Cerebellar cortex (tissue), 1 donor: ENCODE measurements at regions not wholly inside any gene's neighbourhood (a gene's known extent, or its start where the extent isn't known, plus 50 kb on each side); places are given as distances from the start of the nearest gene placed in this dataset.
A peak's percentile ranks its signal among the peaks of the same experiment; 100 is the strongest.

Experiments
- DNase-seq: peaks from one replicate; pipeline ENCODE4 v3.0.0-alpha.2; 2015; ENCODE audit warnings: low spot score

DNA sequence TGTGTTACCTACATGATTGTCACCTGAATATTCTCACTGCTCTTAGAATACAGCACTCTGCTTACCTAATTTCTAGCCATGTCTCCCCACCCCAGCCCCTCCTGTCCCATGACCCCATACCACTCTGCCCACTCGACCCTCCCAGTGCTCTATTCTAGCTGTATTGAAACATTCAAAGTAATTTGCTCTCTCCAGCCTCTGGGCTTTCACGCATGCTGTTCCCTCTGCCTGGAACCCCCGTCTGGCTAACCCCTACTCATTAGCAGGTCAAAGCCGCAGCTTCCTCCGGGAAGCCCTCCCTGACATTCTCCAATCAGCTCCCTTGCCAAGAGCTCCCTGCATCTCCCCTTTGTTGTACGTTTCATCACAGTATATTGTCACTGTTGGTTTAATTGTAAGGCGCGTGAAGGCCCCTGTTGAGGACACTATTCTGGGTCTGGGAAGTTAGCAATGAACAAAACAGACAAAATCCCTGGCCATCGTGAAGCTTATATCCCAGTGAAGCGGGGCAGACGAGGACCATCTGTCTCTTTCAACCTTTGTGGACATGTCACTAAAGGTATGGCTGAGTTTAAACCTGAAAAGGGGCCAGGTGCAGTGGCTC is 72.3 kb upstream of the LHX1 start:
- no peak for DNase-seq

DNA sequence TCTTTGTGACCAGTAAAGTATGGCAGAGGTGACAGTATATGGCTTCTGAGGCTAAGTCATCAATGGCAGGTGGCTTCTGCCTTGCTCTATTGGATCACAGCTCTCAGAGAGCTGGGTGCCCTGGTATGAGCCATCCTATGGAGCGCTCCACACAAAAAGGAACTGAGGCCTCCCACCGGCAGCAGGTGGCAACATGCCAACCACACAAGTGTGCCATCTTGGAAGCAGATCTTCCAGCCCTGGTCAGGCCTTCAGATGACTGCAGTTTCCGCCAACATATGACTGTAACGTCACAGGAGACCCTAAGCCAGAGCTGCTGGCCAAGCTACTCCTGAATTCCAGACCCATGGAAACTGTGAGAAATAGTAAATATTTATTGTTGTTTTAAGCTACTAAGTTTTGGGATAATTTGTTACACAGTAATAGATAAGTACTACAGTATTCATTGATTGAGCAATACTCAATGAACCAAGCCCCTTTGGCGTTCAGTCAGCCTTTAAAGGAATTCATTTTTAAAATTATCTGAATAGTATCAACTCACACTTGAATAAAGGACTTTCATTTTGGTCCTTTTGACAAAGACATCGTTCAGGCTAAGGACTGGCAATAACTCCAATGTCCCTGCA is 69.4 kb upstream of the LHX1 start:
- no peak for DNase-seq

DNA sequence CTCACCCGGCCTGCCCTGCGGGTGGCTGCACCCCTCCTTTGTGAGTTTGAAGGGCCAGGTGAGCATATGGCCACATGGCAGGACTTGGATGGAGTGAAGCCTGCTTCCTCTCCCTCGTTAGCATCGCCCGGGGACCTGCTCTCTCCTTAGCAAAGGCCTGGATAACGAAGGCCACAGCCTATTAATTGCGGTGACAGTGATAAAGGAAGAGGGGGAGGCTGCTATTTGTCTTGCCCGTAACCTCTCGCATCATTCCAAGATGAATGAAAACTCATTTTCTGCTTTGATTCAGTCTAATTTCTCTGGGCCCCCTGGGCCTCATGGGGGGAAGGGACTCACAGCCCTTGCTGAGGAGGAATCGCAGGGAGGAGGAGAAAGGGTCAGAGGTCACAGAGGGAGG is 68.5 kb upstream of the LHX1 start:
- DNase-seq = no peak

DNA sequence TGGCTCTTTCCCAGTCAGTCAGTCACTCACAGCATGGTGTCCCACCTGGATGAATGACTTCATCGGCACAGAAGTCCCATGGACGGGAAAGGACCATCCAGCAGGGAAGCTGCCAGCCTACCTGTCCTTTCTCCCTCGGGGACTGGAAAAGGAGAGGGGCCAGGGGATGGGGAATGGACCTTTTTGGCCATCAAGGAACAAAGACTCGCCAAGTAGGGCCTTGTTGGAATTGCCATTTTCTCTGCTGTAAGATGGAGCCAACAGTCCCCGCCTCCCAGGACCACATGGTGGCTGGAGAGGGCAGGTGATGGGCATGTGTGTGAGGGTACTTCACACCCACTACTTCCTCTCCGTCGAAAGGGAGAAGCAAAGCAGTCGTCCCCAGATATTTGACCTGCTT is 67.8 kb upstream of the LHX1 start:
- peak; percentile 18 for DNase-seq

DNA sequence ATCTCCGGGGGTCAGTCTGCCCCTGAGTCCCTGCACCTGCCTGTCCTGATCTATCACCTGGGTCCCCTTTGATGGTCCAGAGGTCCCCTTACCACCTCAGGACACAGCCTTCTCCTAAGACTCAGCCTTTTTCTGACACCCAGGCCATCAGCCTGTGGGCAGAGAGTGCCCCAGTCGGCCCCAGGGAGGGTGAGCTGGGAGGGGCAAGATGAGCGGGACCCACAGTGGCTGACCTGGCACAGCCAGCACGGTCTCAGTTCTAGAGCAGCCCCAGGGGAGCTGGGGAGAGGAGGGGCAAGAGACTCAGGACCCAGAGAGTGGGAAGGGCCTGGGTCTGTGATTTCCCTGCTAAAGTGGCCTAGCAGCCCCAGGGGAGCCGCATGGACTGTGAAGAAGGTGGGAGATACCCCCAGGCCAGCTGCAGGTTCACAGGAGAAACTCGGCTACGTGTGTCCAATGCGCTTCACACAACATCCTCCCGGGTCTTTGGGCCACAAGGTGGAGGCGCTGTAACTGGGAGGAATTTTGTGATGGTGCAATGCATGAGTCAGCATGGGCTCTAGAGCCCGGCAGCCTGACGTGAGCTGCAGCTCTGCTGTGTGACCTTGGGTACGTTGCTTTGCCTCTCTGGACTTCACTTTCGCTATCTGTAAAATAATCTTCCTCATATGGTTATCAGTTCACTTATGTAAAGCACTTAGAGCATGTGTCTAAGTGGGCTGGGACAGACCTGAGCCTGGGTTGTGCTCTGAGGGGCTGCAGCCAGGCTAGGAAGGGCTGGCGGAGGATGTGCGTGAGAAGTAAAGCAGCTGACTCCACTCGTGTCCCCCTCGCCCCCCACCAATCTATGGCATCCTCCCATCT is 67.2 kb upstream of the LHX1 start:
- no peak for DNase-seq

DNA sequence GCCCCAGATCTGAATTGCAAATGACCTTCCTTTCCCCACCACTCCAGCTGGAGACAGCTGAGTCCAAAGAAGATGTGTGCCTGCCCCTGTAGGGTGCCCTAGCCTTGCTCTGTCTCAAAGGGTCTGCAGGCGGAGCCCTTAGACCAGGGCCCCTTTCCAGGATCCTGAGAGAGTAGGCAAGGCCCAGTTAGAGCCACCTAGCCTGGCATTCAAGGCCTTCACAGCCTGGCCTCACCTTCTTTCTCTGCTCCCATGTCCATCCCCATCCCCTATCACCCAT is 66.6 kb upstream of the LHX1 start:
- no peak for DNase-seq

DNA sequence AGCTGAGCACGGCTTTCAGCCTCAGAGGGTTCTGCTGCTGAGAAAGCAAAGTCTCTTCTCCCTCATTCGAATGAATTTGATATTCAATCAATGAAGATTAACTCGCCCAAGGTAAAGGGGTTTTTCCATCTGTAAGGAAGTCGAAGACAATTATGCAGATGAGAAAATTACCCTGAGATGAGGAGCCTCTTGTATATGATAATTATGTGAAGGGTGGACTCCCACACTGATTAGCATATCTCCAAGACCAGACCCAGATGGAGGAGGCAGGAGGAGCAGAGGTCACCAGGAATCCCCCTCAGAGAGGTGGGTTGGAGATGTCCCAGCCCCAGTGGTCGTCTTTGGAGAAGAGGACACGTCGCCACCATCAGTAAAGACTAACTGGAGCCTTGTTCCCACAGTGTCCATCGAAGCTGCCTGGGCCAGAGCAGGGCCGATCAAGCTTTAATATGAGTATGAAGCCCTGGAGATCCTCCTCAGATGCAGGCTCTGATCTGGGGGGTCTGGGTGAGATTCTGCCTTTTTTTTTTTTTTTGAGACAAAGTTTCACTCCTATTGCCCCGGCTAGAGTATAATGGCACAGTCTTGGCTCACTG is 61.5 kb upstream of the LHX1 start:
- DNase-seq = no peak

DNA sequence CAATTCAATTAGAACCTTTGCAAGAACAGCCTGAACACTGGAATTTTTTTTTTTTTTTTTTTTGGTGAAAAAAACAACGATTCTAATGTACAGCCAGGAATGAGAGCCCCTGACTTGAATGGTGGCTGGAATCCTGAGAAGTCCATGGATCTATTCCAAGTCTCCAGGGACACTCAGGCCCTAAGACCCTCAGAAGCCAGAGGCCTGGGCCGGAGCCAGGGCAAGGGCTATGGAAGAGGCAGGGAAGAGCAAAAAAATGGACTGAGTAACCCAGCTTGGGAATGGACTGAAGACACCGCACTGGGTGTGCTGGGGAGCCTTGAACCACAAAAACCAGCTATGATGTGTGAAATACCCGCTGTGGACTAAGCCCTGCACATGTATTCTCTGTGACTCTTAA is 60.3 kb upstream of the LHX1 start:
- DNase-seq = no peak

DNA sequence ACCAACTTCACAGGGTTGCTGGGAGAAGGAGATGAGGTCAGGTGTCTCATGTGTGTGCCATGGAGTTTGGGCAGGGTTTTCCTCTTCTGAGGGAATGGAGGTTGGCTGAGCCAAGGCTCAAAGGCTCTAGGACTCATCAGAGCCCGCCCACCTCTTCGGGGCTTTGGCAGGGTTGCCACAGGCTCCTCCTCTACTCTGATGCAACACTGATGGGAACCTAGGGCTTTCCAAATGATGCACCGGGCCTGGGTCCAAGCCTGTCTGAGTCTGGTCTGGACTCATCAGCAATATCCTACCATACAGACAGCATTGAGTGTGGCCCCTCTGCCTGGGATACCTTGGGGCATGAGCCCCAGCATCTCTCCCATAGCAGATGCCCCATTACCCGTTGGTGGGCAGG is 59.5 kb upstream of the LHX1 start:
- DNase-seq = no peak

DNA sequence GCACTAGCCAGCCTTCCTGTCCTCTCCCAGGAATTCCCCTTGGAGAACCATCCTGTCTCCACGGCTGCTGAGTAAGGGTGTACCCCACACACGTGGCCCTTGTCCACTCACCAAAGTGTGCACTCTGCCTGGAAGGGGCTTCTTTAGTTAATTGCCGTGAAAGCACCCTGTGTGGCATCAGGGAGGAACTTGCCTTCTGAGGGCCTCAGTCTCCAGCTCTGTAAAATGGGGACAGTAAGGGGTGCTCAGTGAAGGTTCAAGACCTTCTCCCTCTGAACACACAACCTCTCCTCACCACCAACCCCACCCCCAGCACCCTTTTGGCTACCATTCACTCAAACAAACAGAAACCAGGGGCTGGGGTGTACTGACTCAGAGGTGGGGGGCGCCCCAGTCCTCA is 59.1 kb upstream of the LHX1 start:
- DNase-seq = no peak

DNA sequence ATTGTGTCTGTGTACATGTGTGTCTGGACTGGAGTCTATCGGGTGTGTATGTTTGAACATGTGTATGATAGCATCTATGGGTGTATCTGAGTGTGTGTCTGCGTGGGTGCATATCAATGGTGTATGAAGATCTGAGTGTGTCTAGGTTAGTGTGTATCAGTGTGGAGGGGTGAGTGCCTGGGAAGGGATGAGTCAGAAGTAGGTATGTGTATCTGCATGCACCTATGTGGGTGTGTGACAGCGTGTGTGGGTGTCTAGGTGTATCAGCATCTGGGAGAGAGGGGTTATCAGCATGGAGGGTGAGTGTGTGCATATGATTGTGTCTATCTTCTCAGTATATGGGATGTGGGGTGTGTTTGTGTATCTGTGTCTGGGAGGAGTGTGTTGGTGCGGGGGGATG is 58.2 kb upstream of the LHX1 start:
- DNase-seq = no peak

DNA sequence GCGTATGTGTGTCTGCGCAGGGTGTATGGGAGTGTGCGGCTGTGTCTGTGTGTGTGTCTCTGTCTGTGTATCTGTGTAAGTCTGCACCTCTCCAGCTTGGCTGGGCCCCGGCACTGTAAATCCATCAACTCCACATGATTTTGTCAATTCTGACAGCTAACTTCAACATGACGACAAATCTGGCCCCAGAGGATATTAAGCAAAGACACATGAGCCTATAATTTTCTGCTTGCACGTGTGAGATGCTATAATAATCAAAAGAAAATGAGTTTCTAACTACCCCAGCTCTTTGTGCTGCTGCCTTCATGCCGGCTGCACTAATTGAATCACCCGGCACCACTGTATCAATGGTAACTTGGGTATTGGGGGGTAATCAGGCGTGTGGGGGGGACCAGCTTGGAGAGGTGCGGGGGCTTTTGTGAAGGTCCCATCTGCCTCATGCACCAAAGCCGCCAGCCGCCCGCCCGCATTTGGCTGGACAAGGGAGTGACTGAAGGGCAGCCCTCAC is 57.6 kb upstream of the LHX1 start:
- DNase-seq = no peak

DNA sequence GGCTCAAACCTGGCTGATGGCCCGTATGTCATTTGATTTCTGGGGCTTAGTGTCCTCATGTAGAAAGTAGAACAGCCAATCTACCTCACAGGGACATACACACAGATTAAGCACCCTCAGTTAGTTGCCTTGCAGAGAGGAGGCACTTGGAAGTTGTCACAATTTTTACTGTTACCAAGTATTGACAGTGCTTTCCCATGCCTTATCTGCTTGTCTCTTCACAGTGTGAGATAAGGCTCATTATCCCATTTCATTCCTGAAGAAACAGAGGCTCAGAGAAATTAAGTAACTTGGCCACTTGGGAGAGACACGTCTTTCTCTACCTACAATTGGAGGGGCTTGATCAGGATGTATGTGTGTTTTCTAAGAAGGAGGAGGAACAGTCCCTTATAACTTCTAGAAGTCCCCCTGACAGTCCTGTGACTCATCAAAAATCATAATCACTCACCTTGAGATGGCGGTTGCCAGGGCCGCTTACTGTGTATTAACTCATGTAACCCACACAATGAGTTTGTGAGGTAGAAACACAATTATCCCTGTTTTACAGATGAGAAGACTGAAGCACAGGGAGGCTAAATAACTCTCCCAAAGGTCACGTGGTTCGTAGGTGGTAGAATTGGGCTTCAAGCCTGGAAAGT is 56.9 kb upstream of the LHX1 start:
- DNase-seq = no peak

DNA sequence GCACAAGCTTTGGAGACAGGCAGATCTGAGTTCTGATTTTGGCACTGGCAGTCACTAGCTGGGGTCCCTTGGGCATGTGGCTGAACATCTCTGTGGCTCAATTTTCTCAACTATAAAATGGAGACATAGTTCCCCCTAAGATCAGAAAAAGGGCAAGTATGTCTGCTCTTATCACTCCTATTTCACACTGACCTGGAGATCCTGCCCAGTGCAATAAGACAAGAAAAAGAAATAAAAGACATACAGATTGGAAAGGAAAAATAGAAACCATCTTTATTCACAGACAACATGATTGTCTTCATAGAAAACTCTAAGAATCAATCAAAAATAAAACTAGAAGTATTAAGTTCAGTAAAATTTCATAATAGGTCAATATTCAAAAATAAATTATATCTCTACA is 56.0 kb upstream of the LHX1 start:
- no peak for DNase-seq

DNA sequence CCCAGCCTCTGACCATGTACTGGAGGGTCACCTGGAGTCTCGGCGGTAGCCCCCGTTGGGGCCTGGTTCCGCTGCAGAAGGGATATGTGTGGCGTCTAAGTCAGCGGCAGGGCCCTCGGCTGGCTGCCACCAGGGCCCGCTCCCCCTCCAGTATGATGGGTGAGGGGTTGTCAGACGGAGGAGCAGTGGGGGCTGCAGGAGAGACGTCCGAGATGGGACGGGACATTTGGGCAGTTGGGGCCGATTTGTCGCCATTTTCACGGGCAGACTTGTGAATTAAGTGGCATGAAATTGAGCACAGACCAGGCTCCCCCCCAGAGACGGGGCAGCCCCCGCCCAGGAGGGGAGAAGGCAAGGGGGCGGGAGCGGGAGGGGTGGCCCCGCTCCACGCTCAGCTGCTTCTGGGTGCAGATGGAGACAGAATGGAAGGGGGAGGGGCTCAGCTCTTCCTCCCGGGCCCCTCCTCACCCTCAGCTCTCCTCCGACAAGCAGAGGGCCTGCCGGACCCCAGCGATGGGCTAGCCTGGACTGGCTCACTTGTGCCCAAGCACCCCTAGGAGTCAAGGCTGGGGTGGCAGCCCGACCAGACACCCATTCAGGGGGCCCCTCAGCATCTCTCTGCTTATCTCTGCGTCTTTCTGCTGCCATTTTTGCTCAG is 52.7 kb upstream of the LHX1 start:
- no peak for DNase-seq

DNA sequence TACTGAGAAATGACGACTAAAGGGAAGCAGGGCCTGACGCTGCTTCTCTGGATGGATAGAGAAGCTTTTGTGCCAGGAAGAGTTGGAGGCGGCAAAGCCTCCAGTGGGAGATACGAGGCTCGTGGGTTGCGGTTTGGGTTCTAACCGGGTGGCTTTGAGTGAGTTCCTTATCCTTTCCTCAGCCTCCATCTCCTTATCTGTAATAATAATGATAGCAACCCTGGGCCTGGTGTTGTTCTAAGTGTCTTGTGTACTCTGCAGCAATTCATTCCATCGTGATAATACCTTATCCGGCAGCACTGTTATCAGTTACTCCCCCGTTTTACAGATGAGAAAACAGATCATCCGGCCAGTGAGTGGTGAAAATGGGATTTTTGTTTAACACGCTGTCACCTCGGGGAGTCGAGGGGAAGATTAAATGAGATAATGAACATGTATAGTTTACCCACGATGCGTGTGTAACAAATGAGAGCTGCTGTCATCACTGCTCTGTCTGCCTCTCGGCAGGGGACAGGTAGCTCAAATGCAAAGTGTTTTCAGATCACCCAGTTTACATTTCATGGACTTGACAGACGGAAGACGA is 52.0 kb upstream of the LHX1 start:
- no peak for DNase-seq

DNA sequence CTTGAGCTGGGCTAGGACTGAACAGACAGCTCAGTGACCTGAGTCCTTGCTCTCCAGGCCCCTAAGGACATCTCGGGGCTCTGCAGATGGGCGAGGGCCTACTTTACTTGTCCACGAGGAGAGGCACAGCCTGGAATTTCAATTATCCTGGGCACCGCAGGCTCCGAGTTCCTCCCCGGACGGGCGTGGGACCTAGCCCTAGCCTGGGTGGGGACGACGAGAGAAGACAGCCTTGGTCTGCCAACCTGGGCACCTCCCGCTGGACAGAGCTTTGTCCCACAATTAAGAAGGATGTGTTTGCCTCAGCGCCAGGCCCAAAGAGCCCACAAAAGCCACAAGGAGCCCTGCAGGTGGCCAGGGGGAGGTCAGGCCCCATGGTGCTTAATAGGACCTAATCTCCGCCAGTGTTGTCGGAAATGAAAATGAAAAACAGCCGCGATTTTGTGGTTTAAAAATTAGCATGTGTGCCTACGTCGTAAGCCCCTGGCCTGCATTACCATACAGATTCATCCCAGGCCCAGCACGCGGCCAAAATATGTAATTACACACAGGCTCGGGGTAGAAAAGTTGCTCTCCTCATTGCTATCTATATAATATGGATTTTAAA is 51.4 kb upstream of the LHX1 start:
- DNase-seq = no peak
